ENCODE measurements at regions not wholly inside any gene's neighbourhood (a gene's known extent, or its start where the extent isn't known, plus 50 kb on each side); places are given as distances from the start of the nearest gene placed in this dataset.

DNA sequence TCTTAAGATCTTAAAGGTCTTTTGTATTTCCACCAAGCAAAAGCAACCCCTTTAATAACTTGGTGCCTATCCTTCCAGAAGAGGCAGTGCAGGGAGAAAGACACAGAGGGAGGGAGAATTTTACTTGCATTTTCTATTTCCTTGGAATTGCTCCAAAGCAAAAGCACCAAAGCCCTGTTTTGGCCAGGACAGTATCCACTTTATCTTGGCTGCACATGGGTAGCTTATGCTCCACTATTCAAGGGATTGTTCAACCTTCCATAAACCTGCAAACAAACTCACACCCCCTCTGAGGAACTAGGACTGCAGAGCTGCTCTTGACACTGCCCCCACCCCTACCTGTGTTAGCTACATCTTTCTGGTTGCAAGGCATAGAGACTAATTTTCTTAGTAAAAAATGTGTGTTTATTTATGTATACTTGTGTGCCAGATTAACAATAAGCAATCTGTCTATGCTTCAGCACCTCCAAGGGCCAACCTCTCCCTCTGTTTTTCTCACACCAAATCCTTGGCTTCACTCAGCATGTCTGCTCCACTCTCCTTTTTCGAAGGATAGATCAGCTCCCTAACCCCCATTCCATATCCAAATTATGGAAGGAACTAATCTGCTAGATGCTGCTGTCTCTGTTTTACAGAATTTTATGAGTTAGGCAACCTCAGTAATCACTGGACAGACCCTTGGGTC, 68.1 kb upstream of the KLF12 start (continued):
- TF ChIP-seq SMAD4 (CRISPR knock-in tag; IDR thresholded peaks at IDR 0.05) (no peak), JUN (CRISPR knock-in tag; IDR thresholded peaks at IDR 0.05) (no peak), IRF2 (CRISPR knock-in tag; IDR thresholded peaks at IDR 0.05; ENCODE audit: borderline replicate concordance, low read depth) (no peak)
- TF ChIP-seq, protein P1, sequence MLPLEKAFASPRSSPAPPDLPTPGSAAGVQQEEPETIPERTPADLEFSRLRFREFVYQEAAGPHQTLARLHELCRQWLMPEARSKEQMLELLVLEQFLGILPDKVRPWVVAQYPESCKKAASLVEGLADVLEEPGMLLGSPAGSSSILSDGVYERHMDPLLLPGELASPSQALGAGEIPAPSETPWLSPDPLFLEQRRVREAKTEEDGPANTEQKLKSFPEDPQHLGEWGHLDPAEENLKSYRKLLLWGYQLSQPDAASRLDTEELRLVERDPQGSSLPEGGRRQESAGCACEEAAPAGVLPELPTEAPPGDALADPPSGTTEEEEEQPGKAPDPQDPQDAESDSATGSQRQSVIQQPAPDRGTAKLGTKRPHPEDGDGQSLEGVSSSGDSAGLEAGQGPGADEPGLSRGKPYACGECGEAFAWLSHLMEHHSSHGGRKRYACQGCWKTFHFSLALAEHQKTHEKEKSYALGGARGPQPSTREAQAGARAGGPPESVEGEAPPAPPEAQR (CRISPR knock-in tag; IDR thresholded peaks at IDR 0.05) = no peak

- Mint-ChIP-seq H3K4me1 (peaks cover 15% of the 10 kb centered on the region), H3K36me3 (peaks cover 7% of the 10 kb centered on the region), H3K4me3 (no peak overlapping the region), H3K27ac (no peak overlapping the region), H3K27me3 (ENCODE audit: low read depth) (no peaks in the 10 kb centered on the region), H3K9me3 (peaks cover 34% of the 10 kb centered on the region)
- ChIA-PET CTCF (no interaction called here), POLR2A (no interaction called here)
- ATAC-seq (no peak), DNase-seq (ENCODE audit: low spot score) (no peak)
- TF ChIP-seq ZNF671 (CRISPR knock-in tag; IDR thresholded peaks at IDR 0.05) (no peak), ZNF263 (CRISPR knock-in tag; IDR thresholded peaks at IDR 0.05; ENCODE audit: low read depth) (no peak), ESRRA (CRISPR knock-in tag; IDR thresholded peaks at IDR 0.05; ENCODE audit: borderline replicate concordance) (no peak), ZNF232 (CRISPR knock-in tag; IDR thresholded peaks at IDR 0.05) (no peak)
Observed at GRCh38 chr13:74201530-74201929, 67.3 kb upstream of the KLF12 start.

- no peaks in the 10 kb centered on the region for H3K27me3 Mint-ChIP-seq (ENCODE audit: low read depth)
- H3K27ac Mint-ChIP-seq = no peak overlapping the region
Observed at GRCh38 chr13:74200081-74200480, 65.9 kb upstream of the KLF12 start.

More at GRCh38 chr13:74200081-74200480, 65.9 kb upstream of the KLF12 start:
- Mint-ChIP-seq H3K9me3 (peaks cover 27% of the 10 kb centered on the region), H3K36me3 (peaks cover 7% of the 10 kb centered on the region), H3K4me3 (no peak overlapping the region), H3K4me1 (peaks cover 11% of the 10 kb centered on the region; the same call in 1 of the 2 replicates)
- ChIA-PET POLR2A (interaction anchor here (0.6 kb wide), 1 partner anchor 754 kb away, joined by 3 read pairs; no protein-coding TSS in a partner anchor), CTCF (no interaction called here)
- peak; percentile 28; the same call in 1 of the 2 replicates for ATAC-seq
- DNase-seq (ENCODE audit: low spot score) = no peak
- no peak for TF ChIP-seq PREB (CRISPR knock-in tag; IDR thresholded peaks at IDR 0.05; ENCODE audit: borderline replicate concordance)
- TF ChIP-seq NFYB (CRISPR knock-in tag; conservative IDR thresholded peaks at IDR 0.05; ENCODE audit: low read depth) = no peak
- no peak for TF ChIP-seq E2F4 (CRISPR knock-in tag; IDR thresholded peaks at IDR 0.05; ENCODE audit: borderline replicate concordance, low read depth)
- TF ChIP-seq ELF4 (CRISPR knock-in tag; IDR thresholded peaks at IDR 0.05; ENCODE audit: low read depth) = no peak
- TF ChIP-seq ATF3 (CRISPR knock-in tag; conservative IDR thresholded peaks at IDR 0.05) = no peak
- no peak for TF ChIP-seq NR3C1 (CRISPR knock-in tag; conservative IDR thresholded peaks at IDR 0.05; ENCODE audit: low read depth)
- TF ChIP-seq, protein P2, sequence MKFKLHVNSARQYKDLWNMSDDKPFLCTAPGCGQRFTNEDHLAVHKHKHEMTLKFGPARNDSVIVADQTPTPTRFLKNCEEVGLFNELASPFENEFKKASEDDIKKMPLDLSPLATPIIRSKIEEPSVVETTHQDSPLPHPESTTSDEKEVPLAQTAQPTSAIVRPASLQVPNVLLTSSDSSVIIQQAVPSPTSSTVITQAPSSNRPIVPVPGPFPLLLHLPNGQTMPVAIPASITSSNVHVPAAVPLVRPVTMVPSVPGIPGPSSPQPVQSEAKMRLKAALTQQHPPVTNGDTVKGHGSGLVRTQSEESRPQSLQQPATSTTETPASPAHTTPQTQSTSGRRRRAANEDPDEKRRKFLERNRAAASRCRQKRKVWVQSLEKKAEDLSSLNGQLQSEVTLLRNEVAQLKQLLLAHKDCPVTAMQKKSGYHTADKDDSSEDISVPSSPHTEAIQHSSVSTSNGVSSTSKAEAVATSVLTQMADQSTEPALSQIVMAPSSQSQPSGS (CRISPR knock-in tag; IDR thresholded peaks at IDR 0.05; ENCODE audit: borderline replicate concordance, low read depth) = no peak
- TF ChIP-seq RORB (CRISPR knock-in tag; IDR thresholded peaks at IDR 0.05) = no peak
- TF ChIP-seq RELA (CRISPR knock-in tag; IDR thresholded peaks at IDR 0.05; ENCODE audit: borderline replicate concordance) = no peak
- TF ChIP-seq, protein P3, sequence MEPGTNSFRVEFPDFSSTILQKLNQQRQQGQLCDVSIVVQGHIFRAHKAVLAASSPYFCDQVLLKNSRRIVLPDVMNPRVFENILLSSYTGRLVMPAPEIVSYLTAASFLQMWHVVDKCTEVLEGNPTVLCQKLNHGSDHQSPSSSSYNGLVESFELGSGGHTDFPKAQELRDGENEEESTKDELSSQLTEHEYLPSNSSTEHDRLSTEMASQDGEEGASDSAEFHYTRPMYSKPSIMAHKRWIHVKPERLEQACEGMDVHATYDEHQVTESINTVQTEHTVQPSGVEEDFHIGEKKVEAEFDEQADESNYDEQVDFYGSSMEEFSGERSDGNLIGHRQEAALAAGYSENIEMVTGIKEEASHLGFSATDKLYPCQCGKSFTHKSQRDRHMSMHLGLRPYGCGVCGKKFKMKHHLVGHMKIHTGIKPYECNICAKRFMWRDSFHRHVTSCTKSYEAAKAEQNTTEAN (CRISPR knock-in tag; IDR thresholded peaks at IDR 0.05) = no peak
- TF ChIP-seq FOXJ3 (CRISPR knock-in tag; IDR thresholded peaks at IDR 0.05; ENCODE audit: borderline replicate concordance) = no peak

All from WTC11 (cell line).